ENCODE measurements at regions not wholly inside any gene's neighbourhood (a gene's known extent, or its start where the extent isn't known, plus 50 kb on each side); places are given as distances from the start of the nearest gene placed in this dataset.

- no peak for TF ChIP-seq CTCF (IDR thresholded peaks at IDR 0.05; ENCODE audit: control extremely low read depth in 1 of 3, insufficient read depth in 1 of 3, low read depth in 1 of 3, low read length in 3 of 3)
- TF ChIP-seq GTF2F1 (IDR thresholded peaks at IDR 0.05; ENCODE audit: borderline replicate concordance, low read depth, low read length) = no peak
- TF ChIP-seq EP300 (IDR thresholded peaks at IDR 0.05; ENCODE audit: borderline replicate concordance in 1 of 2, low read depth in 2 of 2, low read length in 2 of 2) = peak in 1 of 2 experiments; percentile 24; a peak in 1 of 3 replicates
- TF ChIP-seq RBBP5 (IDR thresholded peaks at IDR 0.05; ENCODE audit: borderline replicate concordance, low read depth, low read length) = no peak
- TF ChIP-seq SP1 (IDR thresholded peaks at IDR 0.05; ENCODE audit: low read depth, low read length) = peak; percentile 64
- TF ChIP-seq SRF (IDR thresholded peaks at IDR 0.05; ENCODE audit: low read depth, low read length) = no peak
- TF ChIP-seq SP2 (IDR thresholded peaks at IDR 0.05; ENCODE audit: low read length) = no peak
- no peak for TF ChIP-seq BCL11A (IDR thresholded peaks at IDR 0.05; ENCODE audit: low read depth in 2 of 2, low read length in 2 of 2)
- peak; percentile 13; the same call in 1 of the 2 replicates for TF ChIP-seq GABPA (IDR thresholded peaks at IDR 0.05; ENCODE audit: borderline replicate concordance, insufficient read depth, low read length)
- TF ChIP-seq NRF1 (IDR thresholded peaks at IDR 0.05; ENCODE audit: low read depth, low read length) = no peak
- peak; percentile 33; the same call in 1 of the 2 replicates for TF ChIP-seq MAX (IDR thresholded peaks at IDR 0.05)
- TF ChIP-seq CEBPB (IDR thresholded peaks at IDR 0.05; ENCODE audit: low read depth, low read length) = no peak
- peak; percentile 49 for TF ChIP-seq ASH2L (IDR thresholded peaks at IDR 0.05; ENCODE audit: low read length)
- TF ChIP-seq BRCA1 (IDR thresholded peaks at IDR 0.05; ENCODE audit: low read depth, low read length) = no peak
- TF ChIP-seq RFX5 (IDR thresholded peaks at IDR 0.05; ENCODE audit: borderline replicate concordance, low read depth, low read length) = no peak
- TF ChIP-seq SUZ12 (IDR thresholded peaks at IDR 0.05; ENCODE audit: low read length) = no peak
- 0 out of 2 replicates have a peak, but pooled peaks have one; percentile 23 for TF ChIP-seq TCF12 (IDR thresholded peaks at IDR 0.05; ENCODE audit: low read depth, low read length)
- TF ChIP-seq CREB1 (IDR thresholded peaks at IDR 0.05) = no peak
- TF ChIP-seq JUND (IDR thresholded peaks at IDR 0.05; ENCODE audit: low read length) = no peak
- peak; percentile 41; the same call in 1 of the 2 replicates for TF ChIP-seq CHD2 (IDR thresholded peaks at IDR 0.05; ENCODE audit: low read length)
- TF ChIP-seq KDM1A (IDR thresholded peaks at IDR 0.05; ENCODE audit: borderline replicate concordance, low read length) = no peak
Measured at GRCh38 chr10:123607386-123607785, 58.8 kb upstream of the GPR26 start (continued).

Data from H1 (cell line).